Left ventricle myocardium inferior (tissue), 1 donor: ENCODE measurements at regions not wholly inside any gene's neighbourhood (a gene's known extent, or its start where the extent isn't known, plus 50 kb on each side); places are given as distances from the start of the nearest gene placed in this dataset.
"Not testable (repeated sequence)": the region's sequence is repeated elsewhere in the genome, so short reads cannot be mapped to it uniquely, and the experiment has no call there.

Experiments used
- DNase-seq: peaks from one replicate; pipeline ENCODE4 v3.0.0-alpha.2; 2020
- H3K27ac ChIP-seq: fragments of 200-600 bp; replicated peaks from 2 replicates; pipeline ENCODE4 v1.8.0; 2021
- H3K27me3 ChIP-seq: fragments of 200-600 bp; 2 replicates; pipeline ENCODE4 v1.8.0; 2021; ENCODE audit warnings: low read depth
- H3K36me3 ChIP-seq: fragments of 200-600 bp; 2 replicates; pipeline ENCODE4 v1.8.0; 2021
- H3K4me1 ChIP-seq: fragments of 200-600 bp; 2 replicates; pipeline ENCODE4 v1.8.0; 2021
- H3K4me3 ChIP-seq: fragments of 200-600 bp; 2 replicates; pipeline ENCODE4 v1.8.0; 2021; ENCODE audit warnings: mild to moderate bottlenecking, moderate library complexity
- H3K9me3 ChIP-seq: fragments of 200-600 bp; replicated peaks from 2 replicates; pipeline ENCODE4 v1.8.0; 2021
- CTCF ChIP-seq: fragments of 200-600 bp; IDR thresholded peaks from 2 replicates; pipeline ENCODE4 v1.8.0; 2021; ENCODE audit warnings: antibody characterized with exemption, mild to moderate bottlenecking, borderline replicate concordance
- intact Hi-C: fragments of 100-400 bp; cut with micrococcal nuclease; formaldehyde crosslinking; loops from one replicate; pipeline ENCODE4 v1.11.0; 2022
- donor health status: DM: no; HTN: yes; CAD: no; lungs with severe emphysema.

- TF ChIP-seq CTCF = no peak
- no peak overlapping the region for H3K4me3 ChIP-seq
- H3K27me3 ChIP-seq = peaks cover 13% of the 10 kb centered on the region
- H3K27ac ChIP-seq = no peak overlapping the region
- no peaks in the 10 kb centered on the region for H3K4me1 ChIP-seq
- H3K36me3 ChIP-seq = no peaks in the 10 kb centered on the region
- no peaks in the 10 kb centered on the region for H3K9me3 ChIP-seq
- intact Hi-C loops = no loop called here
- no peak for DNase-seq
Observed at GRCh38 chr16:86888231-86889053, 310.1 kb downstream of the FOXL1 start.

DNA sequence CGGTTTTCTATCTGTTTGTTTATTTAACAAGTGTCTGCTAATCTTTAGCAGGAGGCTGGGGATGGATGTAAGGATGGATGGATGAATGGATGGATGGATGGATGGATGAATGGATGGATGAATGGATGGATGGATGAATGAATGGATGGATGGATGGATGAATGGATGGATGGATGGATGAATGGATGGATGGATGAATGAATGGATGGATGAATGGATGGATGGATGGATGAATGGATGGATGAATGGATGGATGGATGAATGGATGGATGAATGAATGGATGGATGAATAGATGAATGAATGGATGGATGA is 310.7 kb downstream of the FOXL1 start:
- H3K9me3 ChIP-seq, H3K4me1 ChIP-seq, H3K4me3 ChIP-seq, intact Hi-C loops, H3K27ac ChIP-seq, DNase-seq, H3K36me3 ChIP-seq: not testable (repeated sequence)
- H3K27me3 ChIP-seq = peaks cover 19% of the 10 kb centered on the region

DNA sequence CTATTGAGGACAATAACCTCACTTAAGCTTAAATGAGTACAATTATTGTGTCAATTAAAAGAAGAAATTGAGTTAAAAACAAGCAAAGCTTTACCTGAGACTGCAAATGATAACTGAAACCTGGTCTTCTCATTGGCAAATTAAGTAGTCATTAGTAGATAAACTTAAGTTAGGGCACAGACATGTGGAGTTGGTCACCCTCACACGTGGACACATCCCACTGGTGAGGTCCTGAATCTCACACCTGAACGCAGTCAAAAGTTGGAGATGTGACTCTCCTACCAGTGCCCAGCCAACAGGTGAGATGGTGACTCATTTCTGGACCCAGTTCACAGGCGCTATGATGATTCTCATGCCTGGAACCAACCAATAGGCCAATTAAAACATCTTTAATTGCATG is 311.6 kb downstream of the FOXL1 start:
- Histone ChIP-seq H3K4me3 (no peak overlapping the region), H3K9me3 (no peaks in the 10 kb centered on the region), H3K36me3 (no peaks in the 10 kb centered on the region), H3K27me3 (peaks cover 27% of the 10 kb centered on the region), H3K4me1 (no peaks in the 10 kb centered on the region), H3K27ac (no peak overlapping the region)
- TF ChIP-seq CTCF = no peak
- intact Hi-C loops = no loop called here
- no peak for DNase-seq

DNA sequence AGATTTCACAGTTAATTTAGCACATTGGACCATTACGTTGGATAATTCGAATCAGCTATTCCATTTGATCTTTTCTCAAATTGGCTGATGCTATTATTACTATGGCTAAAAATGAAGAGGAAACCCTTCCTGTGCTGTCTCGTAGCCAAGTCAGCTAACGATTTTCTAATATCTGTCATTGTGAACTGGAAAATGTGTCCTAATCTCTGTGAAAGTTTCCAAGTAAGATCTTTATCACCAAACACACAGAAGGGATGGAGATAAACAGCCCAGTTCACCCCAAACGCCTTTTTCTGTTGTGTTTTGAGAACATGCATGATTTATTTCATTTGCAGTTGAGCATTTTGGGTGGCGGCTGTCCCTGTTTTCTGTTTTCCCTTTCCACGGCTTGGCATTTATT is 312.8 kb downstream of the FOXL1 start:
- TF ChIP-seq CTCF = no peak
- no peak overlapping the region for H3K27ac ChIP-seq
- no peak for DNase-seq
- no peaks in the 10 kb centered on the region for H3K36me3 ChIP-seq
- no peaks in the 10 kb centered on the region for H3K9me3 ChIP-seq
- intact Hi-C loops = no loop called here
- H3K4me1 ChIP-seq = no peaks in the 10 kb centered on the region
- H3K27me3 ChIP-seq = peaks cover 34% of the 10 kb centered on the region
- H3K4me3 ChIP-seq = no peak overlapping the region

DNA sequence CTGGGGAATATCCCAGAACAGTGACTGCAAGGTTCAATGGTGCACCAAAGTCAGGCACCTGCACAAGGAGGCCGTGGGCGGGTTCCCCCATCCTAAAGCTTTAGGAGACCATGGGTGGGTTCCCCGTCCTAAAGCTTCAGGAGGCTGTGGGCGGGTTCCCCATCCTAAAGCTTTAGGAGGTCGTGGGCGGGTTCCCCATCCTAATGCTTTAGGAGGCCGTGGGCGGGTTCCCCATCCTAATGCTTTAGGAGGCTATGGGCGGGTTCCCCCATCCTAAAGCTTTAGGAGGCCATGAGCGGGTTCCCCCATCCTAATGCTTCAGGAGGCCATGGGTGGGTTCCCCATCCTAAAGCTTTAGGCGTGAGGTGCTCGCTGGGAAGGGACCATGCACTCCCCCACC is 313.3 kb downstream of the FOXL1 start:
- no peaks in the 10 kb centered on the region for H3K36me3 ChIP-seq
- H3K4me1 ChIP-seq = no peaks in the 10 kb centered on the region
- TF ChIP-seq CTCF = no peak
- no peak for DNase-seq
- H3K9me3 ChIP-seq = no peaks in the 10 kb centered on the region
- no peak overlapping the region for H3K4me3 ChIP-seq
- intact Hi-C loops = no loop called here
- H3K27ac ChIP-seq = no peak overlapping the region
- peaks cover 37% of the 10 kb centered on the region for H3K27me3 ChIP-seq

- TF ChIP-seq CTCF = no peak
- intact Hi-C loops = no loop called here
- Histone ChIP-seq H3K27me3 (peaks cover 37% of the 10 kb centered on the region), H3K36me3 (no peaks in the 10 kb centered on the region), H3K4me3 (no peak overlapping the region), H3K9me3 (no peaks in the 10 kb centered on the region), H3K27ac (no peak overlapping the region), H3K4me1 (no peaks in the 10 kb centered on the region)
- DNase-seq = no peak
Observed at GRCh38 chr16:86892509-86892908, 314.2 kb downstream of the FOXL1 start.
